ENCODE measurements at regions not wholly inside any gene's neighbourhood (a gene's known extent, or its start where the extent isn't known, plus 50 kb on each side); places are given as distances from the start of the nearest gene placed in this dataset.

DNA sequence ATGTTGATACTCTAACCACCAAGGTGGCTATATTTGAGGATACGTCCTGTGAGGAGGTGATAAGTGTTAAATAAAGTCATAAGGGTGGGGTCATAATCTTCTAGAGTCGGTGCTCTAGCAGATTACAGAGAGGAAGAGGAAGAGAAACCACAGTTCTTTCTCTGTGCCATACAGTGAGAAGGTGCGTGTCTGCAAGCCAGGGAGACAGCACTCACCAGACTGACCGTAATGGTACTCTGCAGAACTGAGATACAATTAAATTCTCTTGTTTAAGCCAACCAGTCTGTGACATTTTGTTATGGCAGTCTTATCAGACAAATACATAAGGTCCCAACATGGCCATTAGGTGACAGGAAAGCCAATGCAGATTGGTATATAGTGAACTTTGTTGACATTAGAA is 480.9 kb upstream of the IGFBP7 start:
- Histone ChIP-seq H3K4me1 (ENCODE audit: low read depth) (no peaks in the 10 kb centered on the region), H3K4me3 (no peak overlapping the region), H3K27me3 (no peaks in the 10 kb centered on the region), H3K36me3 (no peaks in the 10 kb centered on the region), H3K9me3 (ENCODE audit: low read depth) (no peaks in the 10 kb centered on the region), H3K27ac (no peak overlapping the region)
- DNase-seq (ENCODE audit: low read depth in 1 of 2, low spot score in 1 of 2), result no peak
- TF ChIP-seq, protein P1, sequence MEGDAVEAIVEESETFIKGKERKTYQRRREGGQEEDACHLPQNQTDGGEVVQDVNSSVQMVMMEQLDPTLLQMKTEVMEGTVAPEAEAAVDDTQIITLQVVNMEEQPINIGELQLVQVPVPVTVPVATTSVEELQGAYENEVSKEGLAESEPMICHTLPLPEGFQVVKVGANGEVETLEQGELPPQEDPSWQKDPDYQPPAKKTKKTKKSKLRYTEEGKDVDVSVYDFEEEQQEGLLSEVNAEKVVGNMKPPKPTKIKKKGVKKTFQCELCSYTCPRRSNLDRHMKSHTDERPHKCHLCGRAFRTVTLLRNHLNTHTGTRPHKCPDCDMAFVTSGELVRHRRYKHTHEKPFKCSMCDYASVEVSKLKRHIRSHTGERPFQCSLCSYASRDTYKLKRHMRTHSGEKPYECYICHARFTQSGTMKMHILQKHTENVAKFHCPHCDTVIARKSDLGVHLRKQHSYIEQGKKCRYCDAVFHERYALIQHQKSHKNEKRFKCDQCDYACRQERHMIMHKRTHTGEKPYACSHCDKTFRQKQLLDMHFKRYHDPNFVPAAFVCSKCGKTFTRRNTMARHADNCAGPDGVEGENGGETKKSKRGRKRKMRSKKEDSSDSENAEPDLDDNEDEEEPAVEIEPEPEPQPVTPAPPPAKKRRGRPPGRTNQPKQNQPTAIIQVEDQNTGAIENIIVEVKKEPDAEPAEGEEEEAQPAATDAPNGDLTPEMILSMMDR (IDR thresholded peaks at IDR 0.05; ENCODE audit: low read depth, low read length), result no peak

DNA sequence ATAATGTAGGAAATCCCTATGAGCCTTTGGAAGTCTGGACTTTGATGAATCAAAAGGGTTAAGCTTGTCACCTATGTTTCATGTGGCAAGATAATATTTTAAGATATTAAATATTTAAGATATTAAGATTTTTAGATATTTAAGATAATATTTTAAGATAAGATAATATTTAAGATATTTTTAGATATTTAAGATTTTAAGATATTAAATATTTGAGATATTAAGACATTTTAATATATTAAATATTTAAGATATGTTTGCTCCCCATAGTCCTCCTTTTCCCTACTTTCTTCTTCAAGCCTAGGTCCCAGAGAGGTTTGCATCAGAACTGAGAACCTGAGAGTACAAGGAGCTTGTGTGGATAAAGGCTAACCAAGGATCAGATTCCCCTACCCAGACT is 478.4 kb upstream of the IGFBP7 start:
- Histone ChIP-seq H3K4me1 (ENCODE audit: low read depth) (no peaks in the 10 kb centered on the region), H3K27me3 (no peaks in the 10 kb centered on the region), H3K27ac (no peak overlapping the region), H3K4me3 (no peak overlapping the region), H3K36me3 (no peaks in the 10 kb centered on the region), H3K9me3 (ENCODE audit: low read depth) (no peaks in the 10 kb centered on the region)
- TF ChIP-seq, protein P1 (IDR thresholded peaks at IDR 0.05; ENCODE audit: low read depth, low read length), result no peak
- DNase-seq (ENCODE audit: low read depth in 1 of 2, low spot score in 1 of 2), result no peak

DNA sequence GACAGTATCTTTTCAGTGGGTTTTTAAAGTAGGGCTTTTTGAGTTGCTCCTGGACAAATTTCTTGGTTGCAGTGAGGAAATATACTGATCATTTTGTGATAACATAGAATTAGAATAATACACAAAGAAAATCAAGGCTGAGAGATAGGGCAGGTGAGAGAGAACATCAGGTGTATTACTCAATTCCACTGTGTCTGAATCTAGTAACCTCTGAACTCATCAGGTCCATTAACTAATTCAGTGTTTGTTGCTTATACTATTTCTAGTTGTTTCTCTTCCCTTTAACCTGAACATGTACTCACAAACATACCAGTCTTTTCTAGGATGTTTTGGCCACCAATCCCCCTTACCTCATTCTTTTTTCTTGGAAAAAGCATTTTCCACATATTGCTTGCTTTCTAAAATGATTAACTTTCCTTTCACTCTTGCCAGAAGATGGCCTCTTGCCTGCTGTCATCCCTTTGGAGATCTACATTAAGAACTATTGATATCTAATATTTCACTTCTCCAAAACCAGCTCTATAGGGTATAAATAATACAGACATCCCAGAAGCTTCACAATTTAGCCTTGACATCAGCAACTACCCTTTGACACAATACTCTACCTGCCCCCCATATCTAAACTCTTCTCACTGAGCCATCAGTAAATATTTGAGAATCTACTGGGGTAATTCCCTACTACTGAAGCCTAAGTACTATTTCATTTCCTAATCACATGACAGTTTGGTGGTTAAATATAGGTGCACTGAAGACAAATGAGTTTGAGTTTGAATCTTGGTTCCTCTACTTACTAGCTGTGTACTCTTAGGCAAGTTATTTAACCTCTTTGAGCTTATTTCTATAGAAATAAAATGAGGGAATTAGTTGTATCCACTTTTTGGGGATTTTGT is 470.8 kb upstream of the IGFBP7 start:
- Histone ChIP-seq H3K36me3 (no peaks in the 10 kb centered on the region), H3K4me1 (ENCODE audit: low read depth) (no peaks in the 10 kb centered on the region), H3K27ac (no peak overlapping the region), H3K9me3 (ENCODE audit: low read depth) (no peaks in the 10 kb centered on the region), H3K27me3 (no peaks in the 10 kb centered on the region), H3K4me3 (no peak overlapping the region)
- TF ChIP-seq, protein P1 (IDR thresholded peaks at IDR 0.05; ENCODE audit: low read depth, low read length), result no peak
- no peak for DNase-seq (ENCODE audit: low read depth in 1 of 2, low spot score in 1 of 2)

DNA sequence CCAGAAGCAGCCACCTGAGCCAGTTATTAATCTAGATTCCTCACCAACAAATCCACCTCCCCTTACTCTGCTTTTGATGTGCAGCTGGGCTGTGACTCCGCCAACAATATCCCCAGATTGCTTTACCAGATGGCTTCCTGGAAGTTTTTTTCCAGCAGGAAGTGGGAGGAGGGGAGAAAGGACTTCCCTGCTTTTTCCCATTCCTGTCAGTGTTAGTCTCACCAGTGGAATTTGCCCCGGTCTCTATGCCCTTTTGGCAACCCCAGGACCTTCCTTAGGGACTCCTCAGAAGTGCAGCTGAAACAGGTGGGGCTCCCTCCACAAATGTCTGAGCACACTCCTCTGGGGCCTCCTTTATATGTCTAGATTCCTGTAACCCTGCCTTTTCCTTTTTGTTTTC is 465.2 kb upstream of the IGFBP7 start:
- no peak for DNase-seq (ENCODE audit: low read depth in 1 of 2, low spot score in 1 of 2)
- TF ChIP-seq, protein P1 (IDR thresholded peaks at IDR 0.05; ENCODE audit: low read depth, low read length), result no peak
- H3K27ac ChIP-seq, result no peak overlapping the region
- no peaks in the 10 kb centered on the region for H3K36me3 ChIP-seq
- H3K4me1 ChIP-seq (ENCODE audit: low read depth), result no peaks in the 10 kb centered on the region
- H3K27me3 ChIP-seq, result no peaks in the 10 kb centered on the region
- H3K4me3 ChIP-seq, result no peak overlapping the region
- H3K9me3 ChIP-seq (ENCODE audit: low read depth), result no peaks in the 10 kb centered on the region

DNA sequence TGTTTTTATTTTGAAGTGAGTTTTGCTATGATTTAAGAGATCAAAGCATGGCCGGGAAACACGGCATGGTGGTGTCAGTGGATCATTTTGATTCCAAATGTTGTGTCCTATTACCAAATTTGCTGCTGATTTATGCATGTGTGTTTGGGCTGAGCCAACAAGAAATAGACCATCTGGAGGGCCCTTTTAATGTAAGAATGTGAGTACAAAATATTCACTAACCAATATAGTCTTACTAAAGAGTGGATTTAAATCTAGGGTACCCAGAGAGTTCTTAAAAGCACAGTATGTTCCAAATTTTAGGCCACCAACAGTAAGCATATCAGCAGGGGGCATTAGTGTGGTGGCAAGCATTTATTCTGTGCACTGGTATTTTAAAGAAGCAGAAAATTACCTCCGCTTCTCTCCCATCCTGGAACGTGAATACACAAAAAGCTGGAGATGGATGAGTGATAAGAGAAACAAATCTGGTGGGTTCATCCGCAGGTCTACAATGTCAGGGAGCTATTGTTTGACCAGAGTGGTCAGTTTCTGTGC is 444.4 kb upstream of the IGFBP7 start:
- Histone ChIP-seq H3K9me3 (ENCODE audit: low read depth) (no peaks in the 10 kb centered on the region), H3K4me3 (no peak overlapping the region), H3K36me3 (no peaks in the 10 kb centered on the region), H3K27me3 (no peaks in the 10 kb centered on the region), H3K4me1 (ENCODE audit: low read depth) (no peaks in the 10 kb centered on the region), H3K27ac (no peak overlapping the region)
- DNase-seq (ENCODE audit: low read depth in 1 of 2, low spot score in 1 of 2), result no peak
- TF ChIP-seq, protein P1 (IDR thresholded peaks at IDR 0.05; ENCODE audit: low read depth, low read length), result no peak

Data from cardiac muscle cell (in vitro differentiated cells and primary cell).